HepG2 (cell line): ENCODE measurements at regions not wholly inside any gene's neighbourhood (a gene's known extent, or its start where the extent isn't known, plus 50 kb on each side); places are given as distances from the start of the nearest gene placed in this dataset.

Experiments used
- BHLHE40 ChIP-seq: IDR thresholded peaks from 2 replicates; pipeline ENCODE4 v1.6.1; 2011; ENCODE audit warnings: low read length, improper control_type of control experiment
- HNRNPUL1 ChIP-seq: fragments of 200-400 bp; formaldehyde crosslinking; IDR thresholded peaks from 2 replicates; pipeline ENCODE4 v1.6.1; 2017; ENCODE audit warnings: low read depth, mild to moderate bottlenecking, low read length, moderate library complexity
- KDM1A ChIP-seq: IDR thresholded peaks from 2 replicates; pipeline ENCODE4 v1.6.1; 2016; ENCODE audit warnings: missing compliant biosample characterization
- RFX5 ChIP-seq: IDR thresholded peaks from 2 replicates; pipeline ENCODE4 v1.6.1; 2011; ENCODE audit warnings: low read depth, low read length, improper control_type of control experiment
- ZMYM2 ChIP-seq: sonication (generic); formaldehyde crosslinking; IDR thresholded peaks from 2 replicates; pipeline ENCODE4 v1.8.0; 2022; ENCODE audit warnings: mild to moderate bottlenecking, missing genetic modification reagents
- ZNF619 ChIP-seq: sonication (generic); formaldehyde crosslinking; IDR thresholded peaks from 2 replicates; pipeline ENCODE4 v1.4.0; 2020; ENCODE audit warnings: mild to moderate bottlenecking, missing genetic modification reagents
- ZZZ3 ChIP-seq: sonication (generic); formaldehyde crosslinking; IDR thresholded peaks from 2 replicates; pipeline ENCODE4 v1.4.0; 2020; ENCODE audit warnings: missing genetic modification reagents, mild to moderate bottlenecking, borderline replicate concordance
- TF ChIP-seq, protein P1 (sequence below), 2 experiments: sonication (generic) in 1 of 2; formaldehyde crosslinking in 1 of 2; IDR thresholded peaks; 2 replicates each; pipeline versions ENCODE4 v1.6.1 to v1.9.0; 2014 to 2022; ENCODE audit warnings: antibody characterized with exemption in 1 of 2, borderline replicate concordance in 1 of 2, inconsistent platforms in 1 of 2, low read depth in 1 of 2, missing genetic modification reagents in 1 of 2
- TF ChIP-seq, protein P2 (sequence below): IDR thresholded peaks from 2 replicates; pipeline ENCODE4 v1.6.1; 2012; ENCODE audit warnings: inconsistent platforms
- TF ChIP-seq, protein P3 (sequence below), 2 experiments: IDR thresholded peaks; 2 replicates each; pipeline ENCODE4 v1.6.1; 2011 to 2012; ENCODE audit warnings: low read length in 2 of 2, borderline replicate concordance in 1 of 2, low read depth in 1 of 2, mild to moderate bottlenecking in 1 of 2, moderate library complexity in 1 of 2
- TF ChIP-seq, protein P4 (sequence below): sonication (generic); formaldehyde crosslinking; IDR thresholded peaks from 2 replicates; pipeline ENCODE4 v1.4.0; 2020; ENCODE audit warnings: missing genetic modification reagents
- TF ChIP-seq, protein P5 (sequence below): sonication (generic); formaldehyde crosslinking; IDR thresholded peaks from 2 replicates; pipeline ENCODE4 v1.4.0; 2020; ENCODE audit warnings: missing genetic modification reagents, borderline replicate concordance

DNA sequence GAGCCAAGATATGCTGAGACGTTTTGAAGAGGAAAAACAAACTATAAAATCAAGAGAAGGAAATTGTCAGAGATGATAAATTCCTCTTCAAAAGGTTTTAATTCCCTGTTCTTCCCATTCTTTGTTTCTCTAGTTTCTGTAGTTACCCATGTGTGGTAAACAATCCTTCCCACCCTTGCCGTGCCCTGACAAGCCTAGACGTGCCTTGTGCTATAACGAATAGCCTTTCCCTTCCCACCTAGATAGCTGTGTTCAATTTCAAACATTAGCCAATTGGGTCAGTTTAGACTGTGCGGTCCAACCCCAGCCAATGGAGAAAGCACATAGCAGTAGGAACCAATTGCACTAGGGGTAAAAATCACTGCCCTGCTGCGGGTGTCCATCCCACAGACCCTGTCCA is 138.1 kb downstream of the RALA start:
- TF ChIP-seq, protein P1, sequence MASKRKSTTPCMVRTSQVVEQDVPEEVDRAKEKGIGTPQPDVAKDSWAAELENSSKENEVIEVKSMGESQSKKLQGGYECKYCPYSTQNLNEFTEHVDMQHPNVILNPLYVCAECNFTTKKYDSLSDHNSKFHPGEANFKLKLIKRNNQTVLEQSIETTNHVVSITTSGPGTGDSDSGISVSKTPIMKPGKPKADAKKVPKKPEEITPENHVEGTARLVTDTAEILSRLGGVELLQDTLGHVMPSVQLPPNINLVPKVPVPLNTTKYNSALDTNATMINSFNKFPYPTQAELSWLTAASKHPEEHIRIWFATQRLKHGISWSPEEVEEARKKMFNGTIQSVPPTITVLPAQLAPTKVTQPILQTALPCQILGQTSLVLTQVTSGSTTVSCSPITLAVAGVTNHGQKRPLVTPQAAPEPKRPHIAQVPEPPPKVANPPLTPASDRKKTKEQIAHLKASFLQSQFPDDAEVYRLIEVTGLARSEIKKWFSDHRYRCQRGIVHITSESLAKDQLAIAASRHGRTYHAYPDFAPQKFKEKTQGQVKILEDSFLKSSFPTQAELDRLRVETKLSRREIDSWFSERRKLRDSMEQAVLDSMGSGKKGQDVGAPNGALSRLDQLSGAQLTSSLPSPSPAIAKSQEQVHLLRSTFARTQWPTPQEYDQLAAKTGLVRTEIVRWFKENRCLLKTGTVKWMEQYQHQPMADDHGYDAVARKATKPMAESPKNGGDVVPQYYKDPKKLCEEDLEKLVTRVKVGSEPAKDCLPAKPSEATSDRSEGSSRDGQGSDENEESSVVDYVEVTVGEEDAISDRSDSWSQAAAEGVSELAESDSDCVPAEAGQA (IDR thresholded peaks at IDR 0.05; ENCODE audit: low read depth): no peak
- TF ChIP-seq, protein P1 (CRISPR knock-in tag; IDR thresholded peaks at IDR 0.05; ENCODE audit: borderline replicate concordance): no peak
- TF ChIP-seq, protein P2, sequence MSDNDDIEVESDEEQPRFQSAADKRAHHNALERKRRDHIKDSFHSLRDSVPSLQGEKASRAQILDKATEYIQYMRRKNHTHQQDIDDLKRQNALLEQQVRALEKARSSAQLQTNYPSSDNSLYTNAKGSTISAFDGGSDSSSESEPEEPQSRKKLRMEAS: no peak
- TF ChIP-seq HNRNPUL1 (no peak), KDM1A (no peak), RFX5 (no peak), BHLHE40 (no peak), ZMYM2 (no peak), ZNF619 (CRISPR knock-in tag) (no peak), ZZZ3 (CRISPR knock-in tag) (no peak)
- TF ChIP-seq, protein P3, sequence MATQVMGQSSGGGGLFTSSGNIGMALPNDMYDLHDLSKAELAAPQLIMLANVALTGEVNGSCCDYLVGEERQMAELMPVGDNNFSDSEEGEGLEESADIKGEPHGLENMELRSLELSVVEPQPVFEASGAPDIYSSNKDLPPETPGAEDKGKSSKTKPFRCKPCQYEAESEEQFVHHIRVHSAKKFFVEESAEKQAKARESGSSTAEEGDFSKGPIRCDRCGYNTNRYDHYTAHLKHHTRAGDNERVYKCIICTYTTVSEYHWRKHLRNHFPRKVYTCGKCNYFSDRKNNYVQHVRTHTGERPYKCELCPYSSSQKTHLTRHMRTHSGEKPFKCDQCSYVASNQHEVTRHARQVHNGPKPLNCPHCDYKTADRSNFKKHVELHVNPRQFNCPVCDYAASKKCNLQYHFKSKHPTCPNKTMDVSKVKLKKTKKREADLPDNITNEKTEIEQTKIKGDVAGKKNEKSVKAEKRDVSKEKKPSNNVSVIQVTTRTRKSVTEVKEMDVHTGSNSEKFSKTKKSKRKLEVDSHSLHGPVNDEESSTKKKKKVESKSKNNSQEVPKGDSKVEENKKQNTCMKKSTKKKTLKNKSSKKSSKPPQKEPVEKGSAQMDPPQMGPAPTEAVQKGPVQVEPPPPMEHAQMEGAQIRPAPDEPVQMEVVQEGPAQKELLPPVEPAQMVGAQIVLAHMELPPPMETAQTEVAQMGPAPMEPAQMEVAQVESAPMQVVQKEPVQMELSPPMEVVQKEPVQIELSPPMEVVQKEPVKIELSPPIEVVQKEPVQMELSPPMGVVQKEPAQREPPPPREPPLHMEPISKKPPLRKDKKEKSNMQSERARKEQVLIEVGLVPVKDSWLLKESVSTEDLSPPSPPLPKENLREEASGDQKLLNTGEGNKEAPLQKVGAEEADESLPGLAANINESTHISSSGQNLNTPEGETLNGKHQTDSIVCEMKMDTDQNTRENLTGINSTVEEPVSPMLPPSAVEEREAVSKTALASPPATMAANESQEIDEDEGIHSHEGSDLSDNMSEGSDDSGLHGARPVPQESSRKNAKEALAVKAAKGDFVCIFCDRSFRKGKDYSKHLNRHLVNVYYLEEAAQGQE (IDR thresholded peaks at IDR 0.05; ENCODE audit: borderline replicate concordance in 1 of 2, low read depth in 1 of 2, low read length in 2 of 2): no peak
- TF ChIP-seq, protein P4, sequence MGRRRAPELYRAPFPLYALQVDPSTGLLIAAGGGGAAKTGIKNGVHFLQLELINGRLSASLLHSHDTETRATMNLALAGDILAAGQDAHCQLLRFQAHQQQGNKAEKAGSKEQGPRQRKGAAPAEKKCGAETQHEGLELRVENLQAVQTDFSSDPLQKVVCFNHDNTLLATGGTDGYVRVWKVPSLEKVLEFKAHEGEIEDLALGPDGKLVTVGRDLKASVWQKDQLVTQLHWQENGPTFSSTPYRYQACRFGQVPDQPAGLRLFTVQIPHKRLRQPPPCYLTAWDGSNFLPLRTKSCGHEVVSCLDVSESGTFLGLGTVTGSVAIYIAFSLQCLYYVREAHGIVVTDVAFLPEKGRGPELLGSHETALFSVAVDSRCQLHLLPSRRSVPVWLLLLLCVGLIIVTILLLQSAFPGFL (CRISPR knock-in tag): no peak
- TF ChIP-seq, protein P5, sequence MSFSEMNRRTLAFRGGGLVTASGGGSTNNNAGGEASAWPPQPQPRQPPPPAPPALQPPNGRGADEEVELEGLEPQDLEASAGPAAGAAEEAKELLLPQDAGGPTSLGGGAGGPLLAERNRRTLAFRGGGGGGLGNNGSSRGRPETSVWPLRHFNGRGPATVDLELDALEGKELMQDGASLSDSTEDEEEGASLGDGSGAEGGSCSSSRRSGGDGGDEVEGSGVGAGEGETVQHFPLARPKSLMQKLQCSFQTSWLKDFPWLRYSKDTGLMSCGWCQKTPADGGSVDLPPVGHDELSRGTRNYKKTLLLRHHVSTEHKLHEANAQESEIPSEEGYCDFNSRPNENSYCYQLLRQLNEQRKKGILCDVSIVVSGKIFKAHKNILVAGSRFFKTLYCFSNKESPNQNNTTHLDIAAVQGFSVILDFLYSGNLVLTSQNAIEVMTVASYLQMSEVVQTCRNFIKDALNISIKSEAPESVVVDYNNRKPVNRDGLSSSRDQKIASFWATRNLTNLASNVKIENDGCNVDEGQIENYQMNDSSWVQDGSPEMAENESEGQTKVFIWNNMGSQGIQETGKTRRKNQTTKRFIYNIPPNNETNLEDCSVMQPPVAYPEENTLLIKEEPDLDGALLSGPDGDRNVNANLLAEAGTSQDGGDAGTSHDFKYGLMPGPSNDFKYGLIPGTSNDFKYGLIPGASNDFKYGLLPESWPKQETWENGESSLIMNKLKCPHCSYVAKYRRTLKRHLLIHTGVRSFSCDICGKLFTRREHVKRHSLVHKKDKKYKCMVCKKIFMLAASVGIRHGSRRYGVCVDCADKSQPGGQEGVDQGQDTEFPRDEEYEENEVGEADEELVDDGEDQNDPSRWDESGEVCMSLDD (CRISPR knock-in tag): no peak
